IPS DF 4.7 (cell line): ENCODE measurements at regions not wholly inside any gene's neighbourhood (a gene's known extent, or its start where the extent isn't known, plus 50 kb on each side); places are given as distances from the start of the nearest gene placed in this dataset.

Experiments
- DNase-seq: peaks from one replicate; pipeline ENCODE4 v3.0.0-alpha.2; 2013; ENCODE audit warnings: low spot score; ENCODE audit errors: extremely low read depth

DNA sequence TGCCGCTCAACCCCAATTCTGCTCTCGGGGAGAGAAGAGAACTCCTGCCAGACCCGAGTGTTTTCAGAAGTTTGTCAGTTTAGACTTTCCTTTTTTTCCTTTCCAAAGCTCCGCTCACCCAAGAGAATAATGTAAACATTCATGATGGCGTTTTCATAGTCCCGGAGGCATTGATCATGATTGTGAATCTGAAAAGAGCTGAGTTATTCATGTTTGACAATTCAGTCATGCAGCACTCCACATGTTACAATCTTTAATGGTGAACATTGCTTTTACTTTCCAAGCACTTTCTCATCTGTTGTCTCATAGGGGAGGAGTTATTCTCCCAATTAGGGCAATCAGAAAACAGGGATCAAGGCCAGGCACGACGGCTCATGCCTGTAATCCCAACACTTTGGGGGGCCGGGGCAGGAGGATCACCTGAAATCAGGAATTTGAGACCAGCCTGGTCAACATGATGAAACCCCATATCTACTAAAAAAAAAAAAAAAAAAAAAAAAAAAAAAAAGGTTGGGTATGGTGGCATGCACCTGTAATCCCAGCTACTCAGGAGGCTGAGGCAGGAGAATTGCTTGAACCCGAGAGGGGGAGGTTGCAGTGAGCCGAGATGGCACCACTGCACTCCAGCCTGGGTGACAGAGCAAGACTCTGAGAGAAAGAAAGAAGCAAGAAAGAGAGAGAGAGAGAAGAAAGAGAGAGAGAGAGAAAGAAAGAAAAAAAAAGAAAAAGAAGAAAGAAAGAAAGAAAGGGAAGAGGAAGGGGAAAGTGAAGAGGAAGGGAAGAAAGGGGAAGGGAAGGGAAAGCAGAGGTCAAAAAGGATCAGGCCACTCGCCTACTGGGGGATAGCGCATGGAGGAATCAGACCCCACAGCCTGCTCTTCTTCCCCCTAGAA, 70.0 kb upstream of the TNRC6C start:
- DNase-seq = no peak

DNA sequence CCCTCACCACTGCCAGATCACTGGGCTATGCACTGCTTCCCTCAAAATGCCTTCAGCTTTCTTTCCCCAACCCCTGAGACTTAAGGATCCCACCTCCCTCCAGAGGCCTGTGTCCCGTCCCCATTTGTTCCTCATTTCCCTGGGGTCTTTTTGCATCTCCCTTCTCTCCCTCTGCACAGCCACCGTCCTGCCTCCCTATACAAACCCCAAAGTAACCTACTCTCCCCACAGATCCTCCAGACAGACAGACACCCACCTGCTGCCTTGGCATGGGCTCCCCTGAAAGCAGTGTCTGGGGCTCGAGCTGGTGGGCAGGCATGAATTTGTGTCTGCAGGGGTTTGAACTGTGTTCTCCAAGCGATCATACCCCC, 69.4 kb upstream of the TNRC6C start:
- no peak for DNase-seq

DNA sequence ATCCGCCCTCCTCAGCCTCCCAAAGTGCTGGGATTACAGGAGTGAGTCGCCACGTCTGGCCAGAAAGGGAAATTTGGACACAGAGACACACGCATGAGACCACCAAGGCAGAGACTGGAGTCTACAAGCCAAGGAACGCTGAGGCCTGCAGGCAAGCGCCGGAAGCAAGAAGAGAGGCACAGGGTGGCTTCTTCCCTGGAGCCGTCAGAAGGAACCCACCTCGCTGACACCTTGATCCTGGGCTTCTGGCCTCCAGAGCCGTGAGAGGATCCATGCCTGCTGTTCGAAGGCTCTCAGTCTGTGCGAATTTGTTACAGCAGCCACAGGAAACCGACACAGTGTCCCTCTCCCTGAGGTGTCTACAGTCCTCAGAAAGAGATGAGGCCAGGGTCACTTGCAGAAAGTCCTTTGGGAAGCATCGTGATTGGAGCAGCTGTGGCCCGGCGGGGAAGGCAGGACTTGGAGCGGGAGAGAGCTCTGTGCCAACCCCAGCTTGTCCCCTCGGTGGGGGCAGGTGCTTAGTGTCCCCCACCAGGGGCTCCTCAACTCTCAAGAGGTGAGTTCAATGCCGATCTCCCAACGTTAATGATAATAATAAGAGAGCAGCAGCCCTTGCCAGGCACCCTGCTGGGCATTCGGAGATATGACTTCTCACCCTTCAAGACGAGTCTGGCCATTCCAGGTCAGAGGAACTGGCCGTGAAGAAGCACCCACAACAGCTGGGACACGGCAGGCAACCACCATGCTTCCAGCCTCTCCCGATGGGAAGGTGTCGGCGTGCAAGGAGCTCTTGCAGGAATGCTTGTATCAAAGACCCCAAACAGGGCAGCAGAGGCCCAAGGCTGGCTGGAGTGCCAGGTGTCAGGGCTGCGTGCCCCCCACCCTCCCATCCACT, 68.4 kb upstream of the TNRC6C start:
- no peak for DNase-seq

DNA sequence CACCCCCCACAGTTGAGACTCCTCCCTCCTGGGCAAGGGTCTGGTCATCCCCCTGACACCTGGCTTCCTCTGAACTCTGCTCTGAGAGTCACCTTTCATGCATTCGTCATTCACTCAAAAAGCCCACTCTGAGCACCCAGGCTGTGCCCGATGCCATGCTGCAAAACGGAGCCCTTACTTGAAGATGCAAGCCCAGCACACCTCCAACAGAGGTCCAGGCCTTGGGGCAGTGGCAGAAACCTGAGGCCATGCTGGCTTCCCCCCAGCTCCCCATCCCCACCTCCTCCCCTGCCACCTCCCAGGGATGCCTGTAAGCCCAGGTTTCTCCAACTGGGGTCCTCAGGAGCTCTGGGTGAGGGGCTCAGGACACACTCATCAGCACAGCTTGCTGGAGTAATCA, 67.7 kb upstream of the TNRC6C start:
- no peak for DNase-seq

DNA sequence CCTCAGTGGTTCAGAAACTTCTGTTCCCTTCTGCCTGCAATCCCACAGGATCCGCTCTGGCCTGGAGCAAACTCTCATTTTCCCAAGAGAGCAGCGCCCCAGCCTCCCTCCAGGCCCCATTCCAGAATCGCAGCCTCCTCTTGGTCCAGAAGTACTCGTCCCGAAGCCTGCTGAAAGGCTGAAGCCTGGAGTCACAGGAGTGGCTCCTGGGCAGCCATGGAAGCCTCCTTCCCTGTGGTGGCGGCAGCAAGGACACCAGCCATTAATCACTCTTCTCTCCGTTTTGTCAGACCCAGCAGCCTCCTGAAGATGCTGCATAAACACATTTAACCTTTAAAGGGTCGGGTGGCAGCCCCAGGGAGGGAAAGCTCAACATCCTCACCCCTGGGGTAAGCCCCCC, 66.9 kb upstream of the TNRC6C start:
- DNase-seq = no peak

DNA sequence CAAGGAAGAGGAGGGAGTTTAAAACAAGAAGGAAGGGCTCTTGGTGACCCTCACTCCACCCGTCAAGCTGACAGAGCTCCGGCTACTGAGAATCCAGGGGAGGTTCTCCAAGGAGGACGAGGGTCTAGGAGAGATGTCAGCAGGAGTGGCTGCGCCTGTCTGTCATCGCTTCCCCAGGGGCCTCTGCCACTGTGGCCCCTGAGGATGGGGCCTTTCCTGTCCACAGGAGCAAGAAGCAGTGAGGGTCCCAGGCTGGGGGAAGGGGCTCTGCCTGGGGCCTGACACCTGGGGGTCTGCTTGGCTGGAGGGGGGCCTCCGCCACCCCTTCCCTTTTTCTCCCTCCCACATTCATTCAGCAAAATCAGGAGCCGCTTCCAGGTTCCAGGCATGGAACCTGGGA, 66.5 kb upstream of the TNRC6C start:
- DNase-seq = no peak

DNA sequence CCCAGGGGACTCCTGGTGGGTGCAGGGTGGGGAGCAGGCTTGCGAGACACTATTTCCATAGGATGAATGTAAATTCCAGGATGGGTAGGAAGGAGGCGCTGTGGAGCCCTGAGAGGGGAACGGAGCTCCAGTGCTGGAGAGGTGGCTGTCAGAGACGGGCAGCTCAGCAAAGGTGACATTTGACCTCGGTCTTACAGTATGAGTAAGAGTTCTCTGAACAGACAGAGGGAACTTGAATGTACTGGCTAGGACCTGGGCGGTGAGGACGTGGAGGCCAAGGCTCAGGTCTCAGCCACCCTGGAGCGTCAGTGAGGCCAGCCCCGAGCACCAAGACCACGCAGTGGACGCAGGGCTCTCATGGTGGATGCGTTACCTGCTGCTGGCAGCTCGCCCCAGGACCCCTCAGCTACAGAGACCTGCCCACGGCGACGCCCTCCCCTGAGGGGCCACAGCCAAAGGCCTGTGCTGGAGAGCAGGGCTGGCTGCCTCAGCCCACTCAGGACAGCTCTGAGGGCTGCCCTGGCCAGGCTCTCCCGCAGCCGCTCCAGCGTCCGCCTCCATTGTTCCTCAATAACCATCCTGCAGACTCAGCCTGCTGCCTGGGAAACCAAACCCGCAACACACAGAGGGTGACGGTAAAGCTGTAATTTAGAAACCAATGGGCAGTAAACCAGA, 65.9 kb upstream of the TNRC6C start:
- no peak for DNase-seq

DNA sequence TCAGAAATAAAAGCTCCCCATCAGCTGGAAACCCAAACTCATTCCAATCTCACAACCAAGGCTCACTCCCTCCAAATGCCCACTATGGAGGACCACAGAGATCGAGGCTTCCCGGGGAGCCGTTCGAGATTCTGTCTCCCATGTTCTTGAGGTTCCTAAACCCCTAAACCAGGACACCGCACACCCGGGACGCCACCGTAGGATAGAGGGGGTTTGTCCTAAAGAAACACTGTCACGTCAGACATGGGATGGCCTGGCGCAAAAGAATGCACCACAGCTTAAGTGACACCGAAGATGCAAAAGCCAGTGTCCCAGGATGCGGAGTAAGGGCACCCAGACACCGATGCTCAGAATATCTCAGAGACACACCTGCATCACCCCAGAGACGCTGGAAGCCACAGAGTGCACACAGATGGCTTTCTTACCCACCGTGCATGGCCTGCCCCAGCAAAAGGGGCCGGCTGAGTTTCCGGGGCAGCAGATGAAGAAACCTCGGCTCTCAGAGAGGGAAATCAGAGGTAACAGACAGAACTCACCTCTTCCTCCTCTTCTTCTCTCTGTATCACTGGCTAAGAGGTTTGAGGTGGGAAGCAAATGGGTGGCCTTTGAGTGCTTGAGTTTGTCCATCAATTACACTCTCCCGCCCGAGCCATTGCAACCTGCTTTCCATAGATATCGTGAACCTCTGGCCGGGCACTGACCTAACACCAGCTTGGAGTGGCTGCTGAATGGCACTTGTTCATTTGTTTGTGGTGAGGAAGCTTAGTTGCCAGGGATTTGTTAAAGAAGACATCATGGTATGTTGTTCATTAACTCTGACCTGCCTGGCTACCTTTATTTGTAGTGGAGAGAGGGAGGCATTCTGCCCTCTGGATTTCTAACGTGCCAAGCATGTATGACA, 65.1 kb upstream of the TNRC6C start:
- DNase-seq = no peak

DNA sequence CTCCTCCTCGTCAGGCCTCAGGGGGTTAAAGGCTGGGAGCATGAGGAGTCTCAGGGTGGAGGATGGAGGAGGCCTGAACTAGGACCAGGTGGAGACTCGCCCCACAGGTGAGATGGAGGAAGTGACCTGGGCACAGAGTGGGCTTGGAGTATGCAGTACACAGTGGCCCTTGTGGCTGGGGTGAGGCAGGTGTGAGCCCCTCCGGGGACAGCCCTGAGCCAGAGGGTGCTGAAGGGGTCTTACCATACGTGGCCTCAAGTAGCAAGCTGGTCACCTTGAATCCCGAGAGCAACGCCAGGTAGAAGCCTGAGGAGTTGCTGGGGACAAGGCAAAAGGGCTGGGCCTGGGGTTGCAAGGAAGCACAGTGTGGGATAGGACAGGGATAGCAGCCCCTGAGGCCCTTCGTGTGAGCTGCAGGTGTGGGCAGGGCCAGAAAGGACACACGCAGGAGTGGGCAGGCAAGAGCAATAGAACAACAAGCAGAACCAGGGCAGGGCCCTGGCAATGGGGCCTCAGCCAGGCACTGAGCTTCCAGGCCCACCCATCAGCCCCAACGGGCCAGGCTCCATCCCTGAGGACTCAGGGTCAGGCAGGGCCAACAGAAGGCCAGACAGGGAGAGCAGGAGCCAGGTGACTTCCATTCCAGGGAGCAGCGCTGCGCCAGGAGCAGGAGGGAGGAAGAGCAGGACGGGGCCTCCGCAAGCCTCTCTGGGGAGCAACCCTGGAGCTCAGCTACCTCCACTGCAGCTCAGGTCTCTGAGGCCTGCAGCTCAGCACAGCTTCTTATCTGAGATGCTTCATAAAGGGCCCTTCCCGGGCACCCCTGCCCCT, 64.2 kb upstream of the TNRC6C start:
- no peak for DNase-seq

DNA sequence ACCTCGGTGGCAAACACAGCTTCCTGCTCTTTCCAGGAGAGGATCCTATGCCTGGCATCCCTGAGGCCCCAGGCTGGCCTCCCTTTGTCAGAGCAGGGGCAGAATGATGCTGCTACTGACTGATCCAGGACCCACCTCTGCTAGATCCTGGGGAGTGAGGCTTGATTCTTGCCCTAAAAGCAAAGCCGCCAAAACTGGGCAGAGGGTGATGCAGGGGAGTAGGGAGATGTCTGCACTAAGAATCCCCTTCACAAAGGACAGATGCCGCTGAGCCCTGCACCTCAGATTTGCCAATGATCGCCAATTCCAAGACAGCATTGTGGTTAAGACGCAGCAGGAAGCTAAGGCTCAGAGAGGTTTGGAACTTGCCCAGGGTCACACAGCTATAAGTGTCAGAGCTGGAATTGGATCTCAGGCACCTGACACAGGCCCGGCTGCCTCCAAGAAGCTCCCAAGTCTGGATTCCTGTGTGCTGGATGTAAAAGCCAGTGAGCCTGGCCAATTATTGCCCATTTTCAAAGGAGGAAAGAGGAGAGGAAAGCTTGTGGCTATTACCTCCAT, 60.7 kb upstream of the TNRC6C start:
- DNase-seq = no peak

DNA sequence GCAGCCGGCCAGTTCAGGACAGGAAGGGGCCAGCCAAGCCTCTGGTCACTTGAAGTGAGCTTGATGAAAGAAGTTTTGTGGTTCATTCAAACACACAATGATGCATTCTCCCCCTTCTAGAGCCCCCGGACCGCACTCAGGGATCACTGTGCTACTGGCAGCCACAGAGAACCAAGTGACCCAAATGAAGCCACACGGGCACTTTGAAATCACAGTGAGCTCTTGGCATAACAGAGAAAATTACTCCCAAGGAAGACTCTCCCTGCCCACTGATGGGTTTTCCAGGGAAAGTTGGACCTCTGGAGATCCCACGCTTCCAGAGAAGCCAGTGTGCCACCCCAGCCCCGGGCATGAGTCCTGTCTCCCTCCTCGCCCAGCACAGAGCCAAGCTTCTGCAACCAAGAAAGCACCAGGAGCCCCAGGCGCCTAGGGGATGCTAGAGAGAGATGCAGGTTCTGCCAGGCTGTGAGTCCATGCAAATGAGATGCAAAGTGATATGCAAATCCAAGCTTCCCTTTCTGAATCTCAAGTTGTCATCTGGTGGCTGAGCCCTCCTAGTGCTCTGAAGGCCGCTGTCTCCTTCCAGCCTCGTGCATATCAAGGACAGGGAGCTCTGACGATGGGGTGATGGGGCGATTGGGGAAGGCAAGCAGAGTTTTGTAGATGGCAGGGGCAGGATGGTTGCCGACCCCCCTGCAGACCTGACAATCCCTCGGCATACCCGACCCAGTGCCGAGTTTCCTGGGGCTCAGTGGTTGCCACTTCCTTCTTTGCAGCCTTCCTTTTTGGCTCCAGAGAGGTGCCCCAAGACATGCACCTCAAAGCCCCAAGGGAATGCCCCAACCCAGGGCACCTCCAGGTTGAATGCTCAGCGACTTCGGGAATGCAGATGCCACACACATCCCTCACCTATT, 59.7 kb upstream of the TNRC6C start:
- no peak for DNase-seq

DNA sequence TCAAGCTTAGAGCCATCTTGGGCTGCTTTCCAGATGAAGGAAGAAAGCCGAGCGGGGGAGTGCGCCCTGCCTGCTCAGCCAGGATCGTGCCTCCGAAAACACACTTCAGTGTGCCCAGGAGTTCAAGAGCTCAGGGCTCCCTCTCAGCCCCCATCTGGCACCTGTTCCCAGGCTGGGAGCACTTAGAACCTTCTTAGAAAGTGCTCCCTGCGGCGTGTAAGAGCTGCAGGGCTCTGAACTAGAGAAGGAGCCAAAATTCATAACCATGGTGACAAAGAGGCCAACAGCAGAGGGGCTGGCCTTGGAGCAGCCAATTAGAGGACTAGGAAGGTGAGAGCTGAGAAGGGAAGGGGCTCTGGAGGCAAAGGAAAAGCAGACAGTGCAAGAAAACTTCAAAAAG, 59.0 kb upstream of the TNRC6C start:
- no peak for DNase-seq

DNA sequence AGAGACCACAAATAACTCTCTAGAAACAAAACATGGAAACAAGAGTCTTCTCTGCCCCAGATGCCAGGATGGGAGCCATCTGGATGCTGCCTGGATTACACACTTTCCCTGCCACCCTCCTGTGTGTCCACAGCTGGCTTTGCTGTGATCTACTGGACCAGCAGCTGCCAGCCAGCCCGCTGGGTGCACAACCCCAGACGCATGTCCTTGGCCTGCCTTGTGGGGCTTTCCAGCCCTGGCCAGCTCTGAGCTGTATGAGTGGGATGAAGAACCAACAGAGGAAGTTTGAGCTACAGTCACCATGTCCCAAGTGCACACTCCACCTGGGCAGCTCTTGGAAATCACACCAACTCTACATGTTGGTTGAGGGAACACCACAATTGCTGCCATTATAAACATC, 57.0 kb upstream of the TNRC6C start:
- no peak for DNase-seq

DNA sequence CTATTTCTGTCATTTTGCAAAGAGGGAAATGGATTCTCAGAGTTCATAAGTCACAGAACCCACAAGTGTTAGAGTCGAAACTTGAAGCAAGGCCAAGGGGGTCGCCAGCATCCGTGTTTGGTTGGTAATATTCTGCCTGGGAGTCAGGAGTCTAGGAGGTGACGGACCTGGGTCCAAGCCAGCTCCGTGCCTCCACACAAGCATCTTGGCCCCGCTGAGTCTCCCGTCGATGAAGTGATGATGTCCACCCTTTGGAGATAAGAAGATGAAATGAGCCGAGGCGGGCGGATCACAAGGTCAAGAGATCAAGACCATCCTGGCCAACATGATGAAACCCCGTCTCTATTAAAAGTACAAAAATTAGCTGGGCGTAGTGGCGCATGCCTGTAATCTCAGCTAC, 53.2 kb upstream of the TNRC6C start:
- no peak for DNase-seq

DNA sequence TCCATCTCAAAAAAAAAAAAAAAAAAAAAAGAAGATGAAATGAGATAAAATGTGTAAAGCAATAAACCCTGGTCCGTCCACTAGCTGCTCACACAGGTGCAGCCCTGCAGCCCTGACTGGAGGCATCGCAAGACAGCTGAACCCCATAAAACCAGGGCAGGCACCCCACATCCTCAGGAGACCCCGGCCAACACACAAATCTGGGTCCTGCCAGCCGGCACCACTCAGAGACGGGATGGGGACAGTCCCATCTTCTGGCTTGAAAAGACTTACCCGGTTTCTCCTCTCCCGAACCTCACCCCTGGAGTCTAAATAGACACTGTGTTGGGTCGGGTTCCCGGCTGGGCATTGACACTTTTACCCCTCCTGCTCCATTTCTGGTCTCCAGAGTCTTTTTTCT, 52.7 kb upstream of the TNRC6C start:
- DNase-seq = no peak

DNA sequence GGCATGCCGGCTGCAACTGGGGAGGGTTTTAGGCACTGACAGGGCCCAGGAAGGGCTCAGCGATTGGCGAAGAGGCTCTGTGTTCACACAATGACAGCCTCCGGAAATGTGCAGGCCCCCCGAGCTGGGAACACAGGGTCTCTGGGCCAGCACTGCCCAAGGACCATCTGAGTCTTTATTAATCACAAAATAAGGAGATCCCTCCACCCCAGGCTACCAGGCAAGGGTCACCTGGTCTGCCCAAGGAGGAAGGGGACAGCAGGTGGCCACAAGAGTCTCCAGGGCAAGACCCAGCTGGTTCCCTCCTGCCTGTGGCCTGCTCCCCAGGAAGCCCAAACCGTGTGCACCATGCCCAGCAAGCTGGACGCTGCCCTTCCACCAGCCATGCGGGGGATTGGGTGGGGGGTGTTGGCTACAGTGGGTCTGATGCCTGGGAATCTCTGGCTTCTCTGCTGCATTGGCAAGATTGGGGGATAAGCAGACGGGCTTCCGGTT, 52.1 kb upstream of the TNRC6C start:
- DNase-seq = no peak

DNA sequence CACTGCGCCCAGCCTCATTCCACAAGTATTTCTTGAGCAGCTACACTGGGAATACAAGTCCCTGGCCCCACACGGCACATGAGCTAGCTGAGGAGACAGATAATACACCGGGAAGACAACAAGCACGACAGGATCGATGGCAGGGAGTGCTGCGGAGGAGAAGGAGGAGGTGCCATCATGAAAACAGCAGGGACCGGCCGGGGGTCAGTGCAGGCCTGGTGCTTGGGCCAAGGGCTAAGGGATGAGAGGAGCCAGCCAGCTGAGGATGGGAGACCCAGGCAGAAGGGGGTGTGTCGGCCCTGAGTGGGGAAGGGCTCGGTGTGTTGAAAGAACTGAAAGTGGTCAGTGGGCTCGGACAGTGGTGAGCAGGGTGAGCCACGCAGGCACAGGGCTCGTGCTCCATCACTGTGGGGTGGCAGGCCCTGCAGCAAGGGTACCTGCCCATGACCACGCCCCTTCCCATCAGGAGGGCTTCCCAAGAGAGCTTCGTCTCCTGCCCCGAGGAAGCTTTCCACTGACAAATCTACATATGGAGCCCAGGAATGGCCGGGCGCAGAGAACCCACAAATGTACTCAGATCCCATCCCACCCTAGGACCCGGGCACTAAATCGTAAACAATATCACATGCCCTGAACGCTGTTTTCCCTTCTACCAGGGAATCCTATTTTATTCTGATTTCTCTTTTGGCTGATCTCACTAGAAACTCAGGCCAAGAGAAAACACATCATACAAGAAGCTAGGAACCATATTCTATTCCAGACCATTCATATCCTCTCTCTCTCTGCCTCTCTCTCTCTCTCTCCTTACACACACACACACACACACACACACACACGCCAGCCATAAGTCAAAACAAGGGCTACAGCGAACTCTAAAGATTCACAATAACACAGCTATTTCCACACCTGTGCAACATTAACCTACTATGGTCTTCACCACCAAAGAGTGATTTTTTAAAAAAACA, 50.7 kb upstream of the TNRC6C start:
- DNase-seq = no peak
